HEK293T (cell line): ENCODE measurements at regions not wholly inside any gene's neighbourhood (a gene's known extent, or its start where the extent isn't known, plus 50 kb on each side); places are given as distances from the start of the nearest gene placed in this dataset.
"Not testable (repeated sequence)": the region's sequence is repeated elsewhere in the genome, so short reads cannot be mapped to it uniquely, and the experiment has no call there.

Experiments used
- CTCF ChIA-PET: fragments of 350-600 bp; formaldehyde crosslinking; extraction: SDS; loops from one replicate; lab custom pipeline; 2021; ENCODE audit warnings: antibody characterized with exemption, inconsistent platforms; lab: Yijun Ruan, JAX
- POLR2A ChIA-PET: fragments of 350-600 bp; formaldehyde crosslinking; extraction: SDS; loops from one replicate; lab custom pipeline; 2020; ENCODE audit warnings: antibody characterized with exemption, inconsistent platforms; lab: Yijun Ruan, JAX
- DNase-seq: peaks from one replicate; pipeline ENCODE4 v3.0.0; 2012; ENCODE audit warnings: mixed read lengths; ENCODE audit errors: extremely low spot score
- ARNT ChIP-seq: fragments of 450-650 bp; IDR thresholded peaks from 2 replicates; pipeline ENCODE4 v1.6.1; 2017; ENCODE audit warnings: mild to moderate bottlenecking
- BHLHE40 ChIP-seq: fragments of 450-650 bp; IDR thresholded peaks from 2 replicates; pipeline ENCODE4 v1.6.1; 2016; ENCODE audit warnings: mild to moderate bottlenecking, moderate library complexity, borderline replicate concordance
- CTBP1 ChIP-seq: fragments of 450-650 bp; IDR thresholded peaks from 2 replicates; pipeline ENCODE4 v1.6.1; 2016; ENCODE audit warnings: borderline replicate concordance
- ELF4 ChIP-seq: fragments of 450-650 bp; IDR thresholded peaks from 2 replicates; pipeline ENCODE4 v1.6.1; 2017; ENCODE audit warnings: antibody characterized with exemption
- FOXA1 ChIP-seq: fragments of 450-650 bp; IDR thresholded peaks from 2 replicates; pipeline ENCODE4 v1.6.1; 2016; ENCODE audit warnings: mild to moderate bottlenecking
- FOXK2 ChIP-seq: fragments of 450-650 bp; IDR thresholded peaks from 2 replicates; pipeline ENCODE4 v1.6.1; 2016; ENCODE audit warnings: mild to moderate bottlenecking
- FOXM1 ChIP-seq: fragments of 450-650 bp; IDR thresholded peaks from 2 replicates; pipeline ENCODE4 v1.6.1; 2017; ENCODE audit warnings: mild to moderate bottlenecking, borderline replicate concordance
- HDGF ChIP-seq: fragments of 450-650 bp; IDR thresholded peaks from 2 replicates; pipeline ENCODE4 v1.6.1; 2017; ENCODE audit warnings: antibody characterized with exemption, borderline replicate concordance
- L3MBTL2 ChIP-seq: fragments of 450-650 bp; conservative IDR thresholded peaks from 2 replicates; pipeline ENCODE4 v1.6.1; 2016; ENCODE audit warnings: mild to moderate bottlenecking
- LEF1 ChIP-seq: fragments of 450-650 bp; IDR thresholded peaks from 2 replicates; pipeline ENCODE4 v1.6.1; 2017; ENCODE audit warnings: mild to moderate bottlenecking, borderline replicate concordance
- NFRKB ChIP-seq: fragments of 450-650 bp; IDR thresholded peaks from 2 replicates; pipeline ENCODE4 v1.6.1; 2016; ENCODE audit warnings: mild to moderate bottlenecking, moderate library complexity
- PKNOX1 ChIP-seq: fragments of 450-650 bp; IDR thresholded peaks from 2 replicates; pipeline ENCODE4 v1.6.1; 2016
- SP1 ChIP-seq: fragments of 450-650 bp; IDR thresholded peaks from 2 replicates; pipeline ENCODE4 v1.6.1; 2017
- SUZ12 ChIP-seq: fragments of 450-650 bp; IDR thresholded peaks from 2 replicates; pipeline ENCODE4 v1.6.1; 2016; ENCODE audit warnings: mild to moderate bottlenecking
- TARDBP ChIP-seq: fragments of 450-650 bp; IDR thresholded peaks from 2 replicates; pipeline ENCODE4 v1.6.1; 2016
- ZNF384 ChIP-seq: fragments of 450-650 bp; IDR thresholded peaks from 2 replicates; pipeline ENCODE4 v1.6.1; 2016

- TF ChIP-seq SP1 (no peak), FOXK2 (no peak), HDGF (no peak), PKNOX1 (no peak), FOXA1 (no peak)
- ChIA-PET CTCF (no interaction called here), POLR2A (no interaction called here)
- DNase-seq: no peak
Observed at GRCh38 chr13:104949840-104950740, 1585.4 kb downstream of the EFNB2 start.

DNA sequence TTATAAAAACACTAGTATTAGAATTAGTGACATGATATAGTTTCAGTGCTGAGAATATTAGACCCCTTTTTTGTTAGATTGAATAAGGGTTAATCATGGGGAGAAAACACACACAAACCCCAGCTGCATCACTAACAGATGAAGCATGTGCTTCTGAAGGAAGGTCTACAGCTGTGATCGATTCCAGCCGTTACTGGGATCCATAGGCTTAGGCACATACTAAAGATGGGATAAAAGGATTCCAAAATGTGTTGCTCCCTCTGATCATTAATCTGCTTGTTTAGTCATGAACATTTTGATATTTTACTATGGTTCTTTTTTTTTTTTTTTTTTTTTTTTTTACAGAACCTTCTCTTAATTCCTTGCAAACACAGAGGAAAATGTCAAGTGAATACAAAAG, 1591.3 kb downstream of the EFNB2 start:
- ChIA-PET POLR2A (no interaction called here), CTCF (no interaction called here)
- DNase-seq: no peak
- TF ChIP-seq TARDBP (no peak), SUZ12 (no peak), ELF4 (no peak), FOXM1 (no peak)

- DNase-seq: no peak
- TF ChIP-seq LEF1 (no peak), HDGF (no peak), FOXM1 (no peak), SP1 (no peak), SUZ12 (no peak), BHLHE40 (no peak), TARDBP (no peak), FOXK2 (no peak), ELF4 (no peak), PKNOX1 (no peak)
- ChIA-PET CTCF (no interaction called here), POLR2A (no interaction called here)
Observed at GRCh38 chr13:104943331-104943730, 1592.1 kb downstream of the EFNB2 start.

DNA sequence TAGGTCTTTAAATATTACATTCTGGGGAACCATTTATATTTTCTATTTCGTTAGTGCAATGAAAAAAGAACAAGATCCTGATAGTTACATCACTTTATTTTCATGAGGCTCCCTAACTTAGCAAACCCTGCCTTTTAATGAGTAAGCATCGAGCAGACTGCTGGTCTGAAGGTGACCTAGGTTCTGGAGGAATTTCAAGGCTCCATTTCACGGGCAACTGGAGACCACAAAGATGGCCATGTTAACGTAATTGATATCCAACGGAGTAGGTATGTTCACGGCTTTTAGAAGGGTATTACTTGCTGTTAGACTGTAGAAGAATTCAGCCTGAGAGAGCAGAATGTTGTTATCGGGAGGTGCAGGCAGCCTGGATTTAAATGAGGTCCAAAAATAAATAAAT, 1597.6 kb downstream of the EFNB2 start:
- CTCF ChIA-PET: no interaction called here
- TF ChIP-seq LEF1: no peak
- POLR2A ChIA-PET: no interaction called here
- no peak for DNase-seq

- no peak for TF ChIP-seq SP1
- TF ChIP-seq ZNF384: no peak
- no peak for TF ChIP-seq CTBP1
- TF ChIP-seq BHLHE40: no peak
- TF ChIP-seq PKNOX1: no peak
- no peak for TF ChIP-seq SUZ12
- TF ChIP-seq ARNT: no peak
- TF ChIP-seq FOXA1: no peak
- TF ChIP-seq TARDBP: no peak
- no peak for TF ChIP-seq L3MBTL2
- no peak for TF ChIP-seq FOXM1
- TF ChIP-seq FOXK2: no peak
- ChIA-PET CTCF (no interaction called here), POLR2A (no interaction called here)
- DNase-seq: no peak
Observed at GRCh38 chr13:104936304-104936703, 1599.2 kb downstream of the EFNB2 start.

GRCh38 chr13:104920513-104920912, 1614.9 kb downstream of the EFNB2 start:
- POLR2A ChIA-PET, DNase-seq, CTCF ChIA-PET: not testable (repeated sequence)

DNA sequence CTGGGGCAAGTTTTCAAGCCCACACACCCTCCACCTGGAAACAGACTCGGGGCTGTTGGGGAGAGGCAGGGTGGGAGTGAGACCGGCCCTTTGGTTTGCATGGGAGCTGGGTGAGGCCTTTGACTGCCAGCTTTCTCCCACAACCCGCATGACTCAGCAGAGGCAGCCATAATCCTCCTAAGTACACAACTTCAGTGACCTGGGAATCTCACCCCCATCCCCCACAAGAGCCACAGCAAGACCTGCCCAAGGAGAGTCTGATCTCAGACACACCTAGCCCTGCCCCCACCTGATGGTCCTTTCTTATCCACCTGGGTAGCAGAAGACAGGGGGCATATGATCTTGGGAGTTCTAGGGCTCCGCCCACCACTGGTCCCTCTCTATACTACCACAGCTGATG, 1615.4 kb downstream of the EFNB2 start:
- DNase-seq: no peak
- TF ChIP-seq ELF4: no peak
- no peak for TF ChIP-seq CTBP1
- no peak for TF ChIP-seq FOXK2
- no peak for TF ChIP-seq FOXA1
- TF ChIP-seq ZNF384: no peak
- no peak for TF ChIP-seq BHLHE40
- TF ChIP-seq LEF1: no peak
- TF ChIP-seq TARDBP: no peak
- no peak for TF ChIP-seq L3MBTL2
- no peak for TF ChIP-seq PKNOX1
- no peak for TF ChIP-seq HDGF
- no peak for TF ChIP-seq NFRKB
- TF ChIP-seq FOXM1: no peak
- TF ChIP-seq SP1: no peak
- no peak for TF ChIP-seq ARNT
- no peak for TF ChIP-seq SUZ12
- ChIA-PET CTCF (no interaction called here), POLR2A (no interaction called here)
